GM19397 (cell line): ENCODE measurements at regions not wholly inside any gene's neighbourhood (a gene's known extent, or its start where the extent isn't known, plus 50 kb on each side); places are given as distances from the start of the nearest gene placed in this dataset.
"Not testable (repeated sequence)": the region's sequence is repeated elsewhere in the genome, so short reads cannot be mapped to it uniquely, and the experiment has no call there.

Experiments
- ATAC-seq: cut with Tn5 transposase; IDR thresholded peaks from one replicate; pipeline ENCODE4 v1.9.1; 2021; ENCODE audit warnings: mild to moderate bottlenecking, moderate library complexity; ENCODE audit not compliant: unreplicated experiment

DNA sequence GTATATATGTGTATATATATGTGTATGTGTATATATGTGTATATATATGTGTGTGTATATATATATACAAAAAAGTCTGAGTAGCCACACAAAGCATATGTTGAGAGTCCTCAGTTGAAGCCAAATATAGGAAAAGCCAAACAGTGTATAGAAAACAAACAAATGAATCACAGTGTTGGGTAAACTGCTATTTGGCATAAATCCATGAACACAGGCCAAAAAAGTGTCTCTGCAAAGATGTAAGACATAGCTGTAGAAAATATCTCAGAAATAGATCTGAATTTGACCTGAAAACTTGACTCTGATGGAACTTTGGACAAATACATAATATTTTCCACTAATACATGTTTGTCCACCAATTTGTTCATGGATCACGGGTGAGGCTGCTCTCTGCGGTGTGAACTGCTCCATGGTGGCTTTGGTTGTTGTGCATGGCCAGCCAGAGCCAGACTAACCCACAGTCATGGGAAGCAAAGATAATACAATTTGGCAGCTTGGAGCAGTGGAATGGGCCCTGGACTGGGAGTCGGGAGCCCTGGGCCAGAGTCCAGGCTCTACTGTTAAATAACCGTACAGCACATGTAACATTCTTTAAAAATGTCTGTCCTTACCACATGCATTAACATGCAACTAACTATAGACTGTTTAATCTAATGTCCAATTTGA, 76.9 kb upstream of the EED start:
- no peak for ATAC-seq

- not testable (repeated sequence) for ATAC-seq
These were observed 78.3 kb upstream of the EED start for GRCh38 chr11:86166287-86166686.

DNA sequence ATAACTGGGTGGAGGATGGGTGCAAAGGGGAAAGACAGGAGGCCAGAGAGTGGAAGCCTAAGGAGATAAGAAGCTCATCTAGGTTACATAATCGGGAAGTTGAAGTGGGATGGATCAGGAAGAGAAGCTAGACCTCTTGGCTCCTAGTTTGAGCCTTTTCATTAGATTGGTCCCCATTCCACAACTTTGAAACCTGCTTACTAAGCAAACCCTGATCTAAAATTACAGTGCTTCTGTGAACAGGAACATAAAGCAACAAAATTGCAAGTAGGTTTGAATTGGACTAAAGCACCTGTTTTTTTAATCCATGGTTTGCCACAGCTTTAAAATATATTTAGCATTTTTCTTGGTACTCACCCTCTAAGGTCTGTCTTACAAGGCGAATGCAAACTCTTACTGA, 80.4 kb upstream of the EED start:
- no peak for ATAC-seq

DNA sequence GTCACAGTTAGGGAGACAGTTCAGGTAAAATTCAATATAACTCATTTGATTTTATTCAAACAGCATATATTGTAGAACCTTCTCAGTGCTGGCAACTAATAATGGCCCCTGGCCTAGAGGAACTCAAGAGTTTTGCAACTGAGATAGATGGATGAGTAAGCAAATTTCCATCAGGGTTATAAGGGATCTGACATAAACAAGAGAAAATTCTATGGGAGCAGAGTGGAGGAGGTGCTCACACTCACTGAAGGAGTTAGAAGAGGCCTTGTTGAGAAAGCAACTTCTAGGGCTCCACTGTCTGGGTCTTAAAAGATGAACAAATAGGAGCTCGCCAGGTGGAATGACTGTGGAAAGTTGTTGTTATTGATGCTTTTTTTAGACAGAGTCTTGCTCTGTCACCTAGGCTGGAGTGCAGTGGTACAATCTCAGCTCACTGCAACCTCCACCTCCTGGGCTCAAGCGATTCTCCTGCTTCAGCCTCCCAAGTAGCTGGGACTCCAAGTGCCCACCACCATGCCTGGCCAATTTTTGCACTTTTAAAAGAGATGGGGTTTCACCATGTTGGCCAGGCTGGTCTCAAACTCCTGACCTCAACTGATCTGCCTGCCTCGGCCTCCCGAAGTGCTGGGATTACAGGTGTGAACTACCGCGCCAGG, 81.2 kb upstream of the EED start:
- not testable (repeated sequence) for ATAC-seq

DNA sequence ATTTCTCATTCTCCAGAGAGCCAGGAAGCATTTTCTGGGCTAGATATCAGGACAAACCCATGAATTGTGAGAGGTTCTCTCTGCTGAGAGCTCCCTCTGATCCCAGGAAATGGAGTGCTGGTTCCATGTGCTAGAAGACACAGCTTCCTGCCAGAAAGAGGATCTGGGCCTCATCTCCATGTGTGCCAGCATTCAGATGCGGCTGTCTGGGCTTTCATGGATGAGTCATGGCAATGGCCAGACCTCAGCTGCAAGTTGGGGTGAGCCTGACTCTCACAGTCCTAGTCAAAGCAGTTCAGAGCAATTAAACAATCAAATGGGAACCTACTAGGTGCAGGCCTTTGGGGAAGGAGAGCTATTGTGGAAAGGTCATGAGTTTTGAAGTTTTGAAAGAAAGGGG, 82.3 kb upstream of the EED start:
- no peak for ATAC-seq

GRCh38 chr11:86161837-86162236, 82.7 kb upstream of the EED start:
- no peak for ATAC-seq

DNA sequence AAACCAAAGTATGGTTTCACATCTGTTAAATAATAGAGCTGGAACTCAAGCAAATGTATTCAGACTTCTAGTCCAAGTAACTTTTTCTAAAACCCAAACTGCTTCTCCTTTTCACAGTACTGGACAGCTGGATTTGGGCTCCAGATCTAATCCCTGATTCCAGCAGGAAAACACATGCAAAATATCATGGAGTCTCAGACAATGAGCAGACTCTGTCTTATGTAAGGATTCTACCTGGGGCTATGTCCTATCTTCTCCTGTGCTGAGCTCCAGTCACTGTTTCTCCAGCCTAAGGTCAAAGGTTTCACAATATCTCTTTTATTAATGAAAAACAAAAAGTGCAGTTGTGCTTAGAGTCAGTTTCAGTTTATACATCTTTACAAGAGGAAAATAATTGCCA, 83.2 kb upstream of the EED start:
- ATAC-seq, result no peak

- no peak for ATAC-seq
These were observed 83.9 kb upstream of the EED start for GRCh38 chr11:86160541-86161149.

DNA sequence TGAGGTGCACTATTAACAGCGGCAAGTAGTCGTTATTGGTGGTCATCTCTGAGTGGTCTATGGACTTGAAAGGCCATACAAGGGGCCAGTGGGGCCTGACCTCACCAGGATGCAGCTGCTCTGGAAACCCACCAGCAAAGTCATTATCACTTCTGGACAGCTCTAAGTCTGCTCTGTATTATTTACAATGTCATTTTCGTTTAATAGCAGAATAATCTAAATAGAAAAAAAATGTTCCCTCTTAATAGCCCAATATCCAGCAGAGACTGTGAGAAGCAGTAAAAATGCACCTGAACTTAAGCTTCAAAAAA, 85.0 kb upstream of the EED start:
- ATAC-seq, result no peak

GRCh38 chr11:86158704-86159580, 85.6 kb upstream of the EED start:
- no peak for ATAC-seq

- no peak for ATAC-seq
These were observed 86.7 kb upstream of the EED start for GRCh38 chr11:86157797-86158378.

- ATAC-seq, result no peak
These were observed 87.6 kb upstream of the PICALM start for GRCh38 chr11:86156397-86156955.

GRCh38 chr11:86155200-86155844, 86.4 kb upstream of the PICALM start:
- ATAC-seq, result no peak

GRCh38 chr11:86153439-86153838, 84.6 kb upstream of the PICALM start:
- no peak for ATAC-seq

DNA sequence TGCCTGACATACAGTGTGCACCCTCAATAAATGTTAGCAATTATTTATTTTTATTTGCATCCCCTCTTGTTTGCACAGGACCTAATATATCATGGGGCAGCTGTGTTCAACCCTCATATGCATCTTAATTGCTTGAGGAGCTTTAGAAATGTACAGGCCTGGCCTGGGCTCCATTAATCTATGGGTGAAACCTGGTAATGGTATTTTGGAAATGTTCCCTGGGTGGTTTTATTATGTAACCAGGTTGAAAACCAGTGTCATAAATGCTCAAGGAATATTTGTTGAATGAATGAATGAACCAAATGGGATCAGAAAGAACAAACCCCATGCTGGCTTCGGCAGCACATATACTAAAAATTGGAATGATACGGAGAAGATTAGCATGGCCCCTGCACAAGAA, 84.0 kb upstream of the PICALM start:
- ATAC-seq, result no peak

GRCh38 chr11:86152006-86152862, 83.3 kb upstream of the PICALM start:
- no peak for ATAC-seq

- no peak for ATAC-seq
These were observed 82.5 kb upstream of the PICALM start for GRCh38 chr11:86151174-86152005.

DNA sequence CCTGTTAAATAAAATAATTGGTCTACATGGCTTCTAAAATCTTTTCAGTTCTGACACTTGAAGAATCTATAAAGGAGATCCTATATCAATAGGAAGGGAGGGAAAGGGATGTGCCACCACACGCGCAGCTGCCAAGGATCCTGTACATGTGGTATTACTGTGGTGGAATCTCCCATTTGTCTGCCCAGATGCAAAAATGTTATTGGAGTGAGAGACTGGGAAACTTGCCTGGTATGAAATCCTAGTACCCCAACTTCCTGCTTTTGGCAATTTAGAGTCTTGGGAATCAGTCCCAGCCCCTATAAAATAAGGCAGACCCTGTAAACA, 81.9 kb upstream of the PICALM start:
- ATAC-seq, result no peak

- no peak for ATAC-seq
These were observed 80.9 kb upstream of the PICALM start for GRCh38 chr11:86149792-86150191.
